GM10266 (cell line): ENCODE measurements at regions not wholly inside any gene's neighbourhood (a gene's known extent, or its start where the extent isn't known, plus 50 kb on each side); places are given as distances from the start of the nearest gene placed in this dataset.

ENCODE experiments used
- DNase-seq: peaks from one replicate; pipeline ENCODE4 v3.0.0; 2012; ENCODE audit errors: extremely low spot score
- CTCF ChIP-seq: IDR thresholded peaks from 2 replicates; pipeline ENCODE4 v1.5.1; 2012; ENCODE audit warnings: mild to moderate bottlenecking, low read depth; ENCODE audit not compliant: control insufficient read depth, insufficient read depth; ENCODE audit errors: missing control alignments

- no peak for DNase-seq
- TF ChIP-seq CTCF = no peak
These were observed 128.6 kb upstream of the FLRT2 start for GRCh38 chr14:85401384-85401783.

GRCh38 chr14:85402569-85403162 lies 127.3 kb upstream of the FLRT2 start:
- no peak for TF ChIP-seq CTCF
- DNase-seq = no peak

GRCh38 chr14:85409481-85410210 lies 120.3 kb upstream of the FLRT2 start:
- TF ChIP-seq CTCF = no peak

GRCh38 chr14:85412756-85413155 lies 117.2 kb upstream of the FLRT2 start:
- DNase-seq = no peak

More at GRCh38 chr14:85409481-85410210, 120.3 kb upstream of the FLRT2 start:
- no peak for DNase-seq

GRCh38 chr14:85413836-85414526 lies 116.0 kb upstream of the FLRT2 start:
- TF ChIP-seq CTCF = no peak
- DNase-seq = no peak

More at GRCh38 chr14:85412756-85413155, 117.2 kb upstream of the FLRT2 start:
- TF ChIP-seq CTCF = no peak

- no peak for TF ChIP-seq CTCF
- DNase-seq = no peak
These were observed 114.8 kb upstream of the FLRT2 start for GRCh38 chr14:85415015-85415712.
